SKM-1 (cell line): ENCODE measurements at regions not wholly inside any gene's neighbourhood (a gene's known extent, or its start where the extent isn't known, plus 50 kb on each side); places are given as distances from the start of the nearest gene placed in this dataset.

Experiments used
- DNase-seq: peaks from one replicate; lab custom pipeline; 2025; ENCODE audit not compliant: unreplicated experiment; lab: John Stamatoyannopoulos, UW

GRCh38 chr3:110070161-110070916 lies 733.0 kb upstream of the DPPA4 start:
- DNase-seq: no peak

GRCh38 chr3:110074095-110074494 lies 736.7 kb upstream of the DPPA4 start:
- DNase-seq: no peak

- DNase-seq: no peak
These were observed 739.7 kb upstream of the DPPA4 start for GRCh38 chr3:110077093-110077492.

GRCh38 chr3:110093411-110093810 lies 756.1 kb upstream of the DPPA4 start:
- no peak for DNase-seq

- no peak for DNase-seq
These were observed 756.6 kb upstream of the DPPA4 start for GRCh38 chr3:110093812-110094401.

- no peak for DNase-seq
These were observed 762.4 kb upstream of the DPPA4 start for GRCh38 chr3:110099711-110100110.

- DNase-seq: no peak
These were observed 764.0 kb upstream of the DPPA4 start for GRCh38 chr3:110101361-110101760.

- no peak for DNase-seq
These were observed 769.5 kb upstream of the DPPA4 start for GRCh38 chr3:110106805-110107204.

- DNase-seq: no peak
These were observed 786.6 kb upstream of the DPPA4 start for GRCh38 chr3:110123946-110124345.

GRCh38 chr3:110126065-110126464 lies 788.7 kb upstream of the DPPA4 start:
- no peak for DNase-seq

- DNase-seq: no peak
These were observed 796.6 kb upstream of the DPPA4 start for GRCh38 chr3:110133971-110134370.

- no peak for DNase-seq
These were observed 801.7 kb upstream of the DPPA4 start for GRCh38 chr3:110139048-110139447.

GRCh38 chr3:110139821-110140220 lies 802.5 kb upstream of the DPPA4 start:
- DNase-seq: no peak

- DNase-seq: no peak
These were observed 812.4 kb upstream of the DPPA4 start for GRCh38 chr3:110149763-110150162.

GRCh38 chr3:110157221-110157620 lies 819.9 kb upstream of the DPPA4 start:
- no peak for DNase-seq

- DNase-seq: no peak
These were observed 827.5 kb upstream of the DPPA4 start for GRCh38 chr3:110164632-110165369.

GRCh38 chr3:110165370-110165743 lies 828.0 kb upstream of the DPPA4 start:
- DNase-seq: no peak

GRCh38 chr3:110165753-110166152 lies 828.4 kb upstream of the DPPA4 start:
- DNase-seq: no peak

- DNase-seq: no peak
These were observed 829.4 kb upstream of the DPPA4 start for GRCh38 chr3:110166791-110167190.

GRCh38 chr3:110174908-110175307 lies 837.6 kb upstream of the DPPA4 start:
- DNase-seq: no peak

- DNase-seq: no peak
These were observed 841.6 kb upstream of the DPPA4 start for GRCh38 chr3:110178965-110179364.

- DNase-seq: no peak
These were observed 843.4 kb upstream of the DPPA4 start for GRCh38 chr3:110180733-110181132.
